Lower leg skin (tissue), 4 donors: ENCODE measurements at regions not wholly inside any gene's neighbourhood (a gene's known extent, or its start where the extent isn't known, plus 50 kb on each side); places are given as distances from the start of the nearest gene placed in this dataset.

Experiments
- DNase-seq, 2 donors: peaks; one replicate each; pipeline ENCODE4 v3.0.0-alpha.2; 2019; ENCODE audit warnings: low spot score in 2 of 2
- H3K4me3 ChIP-seq: fragments of 200-600 bp; sonication (generic); 2 replicates; pipeline ENCODE4 v1.5.1; 2017; ENCODE audit warnings: mild to moderate bottlenecking, low read depth; ENCODE audit not compliant: poor library complexity, severe bottlenecking
- POLR2A ChIP-seq, 2 donors: fragments of 450-650 bp; IDR thresholded peaks; one replicate each; pipeline ENCODE4 v1.6.1; 2016 to 2017; ENCODE audit warnings: antibody characterized with exemption in 2 of 2, mild to moderate bottlenecking in 1 of 2, moderate library complexity in 1 of 2
- WGBS, 2 donors: methylation state at CpG; one replicate each; pipeline ENCODE4 v1.1.5; 2018; 5-methylcytosine and 5-hydroxymethylcytosine counted together
- intact Hi-C: fragments of 100-400 bp; cut with DNase I; formaldehyde crosslinking; loops from one replicate; pipeline ENCODE4 v1.15.0; 2023; ENCODE audit warnings: low total_unique reads
- TF ChIP-seq, protein P1 (sequence below), 3 donors: fragments of 450-650 bp; IDR thresholded peaks; one replicate each; pipeline ENCODE4 v1.5.1; 2016; ENCODE audit warnings: antibody characterized with exemption in 3 of 3, mild to moderate bottlenecking in 3 of 3, moderate library complexity in 2 of 3

DNA sequence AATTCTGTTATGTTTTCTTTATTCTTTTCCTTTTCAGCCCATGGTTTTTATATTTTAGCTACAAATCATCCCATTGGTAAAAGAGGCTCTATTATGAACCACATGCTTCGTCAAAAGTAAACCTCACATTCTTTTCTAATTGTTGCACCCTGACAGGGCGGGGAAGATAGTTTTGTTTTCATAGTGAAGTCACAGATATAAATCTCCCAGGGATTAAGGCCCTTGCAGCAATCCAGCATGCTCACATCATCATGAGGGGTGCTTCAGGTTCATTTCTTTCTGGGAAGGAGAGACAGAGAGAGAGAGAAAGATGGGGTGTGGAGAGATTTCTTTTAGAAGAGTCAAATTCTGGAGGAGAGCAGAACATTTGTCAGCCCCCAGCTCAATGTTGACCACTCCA, 124.5 kb upstream of the CDC42EP3 start:
- no peak for DNase-seq
- H3K4me3 ChIP-seq: no peak overlapping the region
- intact Hi-C loops: no loop called here
- WGBS, 2 donors: 65 to 73% methylated on average over 2 of the region's 2 CpGs
- no peak for TF ChIP-seq POLR2A (IDR thresholded peaks at IDR 0.05)
- TF ChIP-seq, protein P1, sequence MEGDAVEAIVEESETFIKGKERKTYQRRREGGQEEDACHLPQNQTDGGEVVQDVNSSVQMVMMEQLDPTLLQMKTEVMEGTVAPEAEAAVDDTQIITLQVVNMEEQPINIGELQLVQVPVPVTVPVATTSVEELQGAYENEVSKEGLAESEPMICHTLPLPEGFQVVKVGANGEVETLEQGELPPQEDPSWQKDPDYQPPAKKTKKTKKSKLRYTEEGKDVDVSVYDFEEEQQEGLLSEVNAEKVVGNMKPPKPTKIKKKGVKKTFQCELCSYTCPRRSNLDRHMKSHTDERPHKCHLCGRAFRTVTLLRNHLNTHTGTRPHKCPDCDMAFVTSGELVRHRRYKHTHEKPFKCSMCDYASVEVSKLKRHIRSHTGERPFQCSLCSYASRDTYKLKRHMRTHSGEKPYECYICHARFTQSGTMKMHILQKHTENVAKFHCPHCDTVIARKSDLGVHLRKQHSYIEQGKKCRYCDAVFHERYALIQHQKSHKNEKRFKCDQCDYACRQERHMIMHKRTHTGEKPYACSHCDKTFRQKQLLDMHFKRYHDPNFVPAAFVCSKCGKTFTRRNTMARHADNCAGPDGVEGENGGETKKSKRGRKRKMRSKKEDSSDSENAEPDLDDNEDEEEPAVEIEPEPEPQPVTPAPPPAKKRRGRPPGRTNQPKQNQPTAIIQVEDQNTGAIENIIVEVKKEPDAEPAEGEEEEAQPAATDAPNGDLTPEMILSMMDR (IDR thresholded peaks at IDR 0.05): no peak

DNA sequence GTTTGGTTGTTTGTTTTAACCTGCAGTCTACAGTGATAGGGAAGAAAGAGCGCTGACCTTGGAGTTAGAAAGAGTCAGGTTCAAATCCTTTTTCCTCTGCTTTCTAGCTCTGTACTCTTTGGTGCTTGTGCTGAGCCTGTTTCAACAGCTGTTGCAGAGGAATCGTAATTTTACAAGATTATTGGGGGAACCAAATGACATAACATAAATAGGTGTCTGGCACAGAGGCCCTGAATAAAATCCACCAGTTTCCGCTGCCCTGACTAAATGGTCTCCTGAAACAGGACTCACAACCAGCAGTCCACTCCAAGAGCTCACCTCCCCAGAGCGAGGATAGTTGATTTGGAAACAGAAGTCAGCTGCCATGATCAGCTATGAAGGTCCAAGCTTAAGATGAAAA, 125.0 kb upstream of the CDC42EP3 start:
- WGBS, 2 donors: 91 to 95% methylated on average over 4 of the region's 4 CpGs
- no peak overlapping the region for H3K4me3 ChIP-seq
- TF ChIP-seq, protein P1 (IDR thresholded peaks at IDR 0.05): no peak
- TF ChIP-seq POLR2A (IDR thresholded peaks at IDR 0.05): no peak
- DNase-seq: peak in 1 of 2 donors; percentile 34
- intact Hi-C loops: no loop called here

DNA sequence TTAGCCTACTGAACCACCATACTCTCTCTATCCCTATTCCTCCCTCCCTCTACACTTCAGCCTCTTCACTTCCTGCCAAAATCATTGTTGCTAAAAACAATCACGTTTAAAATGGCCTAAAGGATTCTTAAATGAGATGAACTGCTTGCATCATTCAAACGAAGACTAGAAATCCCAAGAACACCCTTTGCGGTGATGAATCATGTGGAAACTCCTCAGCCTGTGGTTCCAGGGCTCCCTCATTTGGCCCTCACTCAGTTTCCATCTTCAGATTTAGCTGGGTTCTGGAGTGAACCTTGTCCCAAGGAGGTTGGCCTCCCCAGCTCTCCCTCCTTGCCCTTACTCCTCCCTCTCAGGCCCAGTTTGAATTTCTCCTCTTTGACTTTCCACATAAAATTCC, 125.6 kb upstream of the CDC42EP3 start:
- DNase-seq: no peak
- TF ChIP-seq, protein P1 (IDR thresholded peaks at IDR 0.05): no peak
- TF ChIP-seq POLR2A (IDR thresholded peaks at IDR 0.05): no peak
- WGBS, 2 donors: 63 to 66% methylated on average over 3 of the region's 3 CpGs
- H3K4me3 ChIP-seq: no peak overlapping the region
- intact Hi-C loops: no loop called here

DNA sequence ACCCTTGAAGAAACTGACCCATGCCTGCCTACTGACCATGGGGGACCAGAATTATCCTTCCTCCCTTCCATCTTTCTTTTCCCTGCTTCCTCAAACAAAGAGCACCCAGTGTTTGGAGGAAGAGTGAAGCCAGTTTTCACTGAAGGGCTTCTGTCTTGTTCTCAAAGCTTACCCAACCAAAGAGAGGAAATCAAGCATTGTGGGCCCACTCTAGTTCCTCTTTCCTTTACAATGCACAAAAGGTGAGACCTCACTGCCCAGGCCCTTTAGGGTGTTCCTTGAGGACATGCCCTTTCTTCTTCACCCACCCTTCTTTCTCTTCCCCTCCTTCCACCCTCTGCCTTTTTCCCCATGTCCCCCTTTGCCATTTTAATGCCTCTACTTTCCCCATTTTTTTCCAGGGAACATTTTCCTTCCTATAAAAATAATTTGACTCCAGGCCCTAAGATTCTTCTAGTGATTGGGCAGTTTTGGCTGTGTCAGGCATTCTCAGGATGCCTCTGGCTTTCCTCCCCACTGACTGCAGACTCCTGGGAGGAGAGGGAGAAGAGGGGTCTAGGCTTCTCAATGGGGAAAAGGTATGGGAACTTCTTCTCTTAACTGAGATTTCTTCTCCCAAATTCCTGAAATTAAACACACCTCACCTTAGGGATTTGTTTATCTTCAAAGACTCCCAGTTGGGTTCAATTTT, 126.6 kb upstream of the RMDN2 start:
- TF ChIP-seq POLR2A (IDR thresholded peaks at IDR 0.05): no peak
- TF ChIP-seq, protein P1 (IDR thresholded peaks at IDR 0.05): no peak
- intact Hi-C loops: no loop called here

DNA sequence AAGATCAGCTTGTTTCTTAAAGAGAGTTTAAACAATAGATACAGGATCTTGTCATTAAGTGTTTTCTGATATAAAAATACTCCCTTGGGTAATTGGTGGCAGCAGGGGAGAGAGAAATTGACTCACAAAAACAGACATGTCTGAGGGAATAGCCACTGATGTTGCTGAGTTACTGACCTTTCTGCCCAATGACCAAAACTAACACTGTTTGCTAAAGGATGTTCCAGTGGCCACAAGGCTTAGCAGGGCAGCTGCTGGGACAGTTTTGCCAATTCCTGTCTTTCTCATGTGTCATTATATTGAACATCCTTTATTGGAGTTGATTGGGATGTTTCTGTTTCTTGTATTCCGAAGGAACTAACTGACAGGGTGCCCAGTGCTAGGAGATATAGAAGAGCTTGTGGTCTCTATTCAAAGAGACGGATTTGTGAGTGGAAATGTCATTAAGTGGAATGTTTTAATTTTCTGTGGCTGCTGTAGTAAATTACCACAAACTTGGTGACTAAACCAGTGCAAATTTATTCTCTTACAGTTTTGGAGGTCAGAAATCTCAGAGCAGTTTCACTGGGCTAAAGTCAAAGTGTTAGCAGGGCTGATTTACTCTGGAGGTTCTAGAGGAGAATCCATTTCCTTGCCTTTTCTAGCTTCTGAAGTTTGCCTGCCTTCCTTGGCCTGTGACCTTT, 124.8 kb upstream of the RMDN2 start:
- H3K4me3 ChIP-seq: no peak overlapping the region
- intact Hi-C loops: no loop called here
- TF ChIP-seq, protein P1 (IDR thresholded peaks at IDR 0.05): no peak
- no peak for TF ChIP-seq POLR2A (IDR thresholded peaks at IDR 0.05)
- no peak for DNase-seq
- 97 to 98% methylated on average over 2 of the region's 2 CpGs for WGBS, 2 donors

More for the DNA sequence above, 126.6 kb upstream of the RMDN2 start:
- no peak overlapping the region for H3K4me3 ChIP-seq
- no peak for DNase-seq
